Effector memory CD8-positive, alpha-beta T cell (primary cell): ENCODE measurements at regions not wholly inside any gene's neighbourhood (a gene's known extent, or its start where the extent isn't known, plus 50 kb on each side); places are given as distances from the start of the nearest gene placed in this dataset.

Experiments used
- ATAC-seq: fragments of 150-1000 bp; cut with Tn5 transposase; replicated peaks from 2 replicates; pipeline ENCODE4 v1.10.0; 2021; ENCODE audit warnings: mild to moderate bottlenecking, moderate library complexity
- DNase-seq, 3 experiments: peaks; one replicate each; pipeline ENCODE4 v3.0.0; 2021
- H3K27ac Mint-ChIP-seq, 2 donors: one replicate each; pipeline ENCODE4 v1.8.0; 2022; ENCODE audit warnings: mild to moderate bottlenecking in 2 of 2, mixed read lengths in 2 of 2, moderate library complexity in 2 of 2
- H3K27me3 Mint-ChIP-seq, 2 donors: one replicate each; pipeline ENCODE4 v1.8.0; 2022; ENCODE audit warnings: mixed read lengths in 2 of 2
- H3K36me3 Mint-ChIP-seq: one replicate; pipeline ENCODE4 v1.8.0; 2022; ENCODE audit warnings: mild to moderate bottlenecking, moderate library complexity, mixed read lengths; ENCODE audit not compliant: insufficient read depth
- H3K4me1 Mint-ChIP-seq, 2 donors: one replicate each; pipeline ENCODE4 v1.8.0; 2022; ENCODE audit warnings: low read depth in 2 of 2, mixed read lengths in 2 of 2
- H3K4me3 Mint-ChIP-seq, 2 donors: one replicate each; pipeline ENCODE4 v1.8.0; 2022; ENCODE audit warnings: mild to moderate bottlenecking in 2 of 2, mixed read lengths in 2 of 2, moderate library complexity in 2 of 2
- H3K9me3 Mint-ChIP-seq, 2 donors: one replicate each; pipeline ENCODE4 v1.8.0; 2022; ENCODE audit warnings: mixed read lengths in 2 of 2

- peaks cover 4% of the 10 kb centered on the region for H3K36me3 Mint-ChIP-seq
- DNase-seq (no peak), ATAC-seq (no peak)
- H3K4me3 Mint-ChIP-seq: no peak overlapping the region
- no peaks in the 10 kb centered on the region for H3K27me3 Mint-ChIP-seq
- H3K4me1 Mint-ChIP-seq: peaks cover 8 to 35% of the 10 kb centered on the region in 2 donors
- H3K27ac Mint-ChIP-seq: peak overlapping the region in 1 of 2 donors; percentile 81
- peaks cover 1 to 8% of the 10 kb centered on the region in 2 donors for H3K9me3 Mint-ChIP-seq
Observed at GRCh38 chr2:181241797-181242196, 215.4 kb upstream of the ITGA4 start.

- no peaks in the 10 kb centered on the region for H3K27me3 Mint-ChIP-seq
- peaks cover 4% of the 10 kb centered on the region for H3K36me3 Mint-ChIP-seq
- peaks cover under 1 to 3% of the 10 kb centered on the region in 2 donors for H3K9me3 Mint-ChIP-seq
- H3K4me3 Mint-ChIP-seq: no peak overlapping the region
- peak overlapping the region in 1 of 2 donors; percentile 81 for H3K27ac Mint-ChIP-seq
- no peak for DNase-seq
- peaks cover 4 to 33% of the 10 kb centered on the region in 2 donors for H3K4me1 Mint-ChIP-seq
- ATAC-seq: no peak
Observed at GRCh38 chr2:181242262-181242661, 214.9 kb upstream of the ITGA4 start.

- H3K27me3 Mint-ChIP-seq: no peaks in the 10 kb centered on the region
- no peaks in the 10 kb centered on the region for H3K9me3 Mint-ChIP-seq
- H3K36me3 Mint-ChIP-seq: peaks cover 4% of the 10 kb centered on the region
Observed at GRCh38 chr2:181243319-181243718, 213.9 kb upstream of the ITGA4 start.

GRCh38 chr2:181250691-181251090 is 206.5 kb upstream of the ITGA4 start:
- H3K36me3 Mint-ChIP-seq: no peaks in the 10 kb centered on the region
- H3K4me1 Mint-ChIP-seq: peaks cover 12 to 31% of the 10 kb centered on the region in 2 donors
- H3K4me3 Mint-ChIP-seq: no peak overlapping the region
- peaks cover 0 to 2% of the 10 kb centered on the region in 2 donors for H3K9me3 Mint-ChIP-seq
- ATAC-seq: no peak
- H3K27ac Mint-ChIP-seq: peak overlapping the region in 1 of 2 donors; percentile 57
- no peaks in the 10 kb centered on the region for H3K27me3 Mint-ChIP-seq
- no peak for DNase-seq

More at GRCh38 chr2:181243319-181243718, 213.9 kb upstream of the ITGA4 start:
- peaks cover 3 to 38% of the 10 kb centered on the region in 2 donors for H3K4me1 Mint-ChIP-seq
- H3K4me3 Mint-ChIP-seq: no peak overlapping the region
- H3K27ac Mint-ChIP-seq: no peak overlapping the region
- ATAC-seq (no peak), DNase-seq (no peak)

GRCh38 chr2:181252262-181253148 is 204.7 kb upstream of the ITGA4 start:
- Mint-ChIP-seq H3K4me3 (no peak overlapping the region), H3K27ac (peak overlapping the region; percentile 46 to 66), H3K4me1 (peaks cover 12 to 26% of the 10 kb centered on the region in 2 donors), H3K27me3 (no peaks in the 10 kb centered on the region), H3K9me3 (peaks cover 0 to 2% of the 10 kb centered on the region in 2 donors), H3K36me3 (no peaks in the 10 kb centered on the region)
- ATAC-seq (no peak), DNase-seq (no peak)

GRCh38 chr2:181253438-181253837 is 203.7 kb upstream of the ITGA4 start:
- DNase-seq (no peak), ATAC-seq (peak; percentile 80)
- Mint-ChIP-seq H3K27ac (peak overlapping the region; percentile 16 to 46), H3K27me3 (no peaks in the 10 kb centered on the region), H3K36me3 (no peaks in the 10 kb centered on the region), H3K4me1 (peaks cover 13 to 22% of the 10 kb centered on the region in 2 donors), H3K4me3 (no peak overlapping the region), H3K9me3 (peaks cover 0 to 2% of the 10 kb centered on the region in 2 donors)

GRCh38 chr2:181255651-181256050 is 201.5 kb upstream of the ITGA4 start:
- H3K4me1 Mint-ChIP-seq: peaks cover 13 to 22% of the 10 kb centered on the region in 2 donors
- no peaks in the 10 kb centered on the region for H3K36me3 Mint-ChIP-seq
- no peaks in the 10 kb centered on the region for H3K27me3 Mint-ChIP-seq

GRCh38 chr2:181258720-181259119 is 198.5 kb upstream of the ITGA4 start:
- peaks cover 3% of the 10 kb centered on the region for H3K36me3 Mint-ChIP-seq
- ATAC-seq (no peak), DNase-seq (no peak)
- peaks cover 6 to 12% of the 10 kb centered on the region in 2 donors for H3K4me1 Mint-ChIP-seq
- no peaks in the 10 kb centered on the region for H3K27me3 Mint-ChIP-seq
- no peaks in the 10 kb centered on the region for H3K9me3 Mint-ChIP-seq
- no peak overlapping the region for H3K27ac Mint-ChIP-seq
- H3K4me3 Mint-ChIP-seq: no peak overlapping the region

More at GRCh38 chr2:181255651-181256050, 201.5 kb upstream of the ITGA4 start:
- Mint-ChIP-seq H3K4me3 (no peak overlapping the region), H3K9me3 (peaks cover 0 to 2% of the 10 kb centered on the region in 2 donors), H3K27ac (no peak overlapping the region)
- ATAC-seq: no peak
- no peak for DNase-seq

- ATAC-seq: no peak
Observed at GRCh38 chr2:181262782-181263181, 194.4 kb upstream of the ITGA4 start.

GRCh38 chr2:181264001-181264400 is 193.2 kb upstream of the ITGA4 start:
- Mint-ChIP-seq H3K27ac (no peak overlapping the region), H3K27me3 (no peaks in the 10 kb centered on the region), H3K4me3 (no peak overlapping the region), H3K36me3 (peaks cover 7% of the 10 kb centered on the region), H3K4me1 (peaks cover 13 to 33% of the 10 kb centered on the region in 2 donors), H3K9me3 (no peaks in the 10 kb centered on the region)
- no peak for ATAC-seq
- DNase-seq: no peak

More at GRCh38 chr2:181262782-181263181, 194.4 kb upstream of the ITGA4 start:
- Mint-ChIP-seq H3K4me1 (peaks cover 9 to 25% of the 10 kb centered on the region in 2 donors), H3K9me3 (no peaks in the 10 kb centered on the region), H3K27ac (no peak overlapping the region), H3K4me3 (no peak overlapping the region), H3K27me3 (no peaks in the 10 kb centered on the region), H3K36me3 (peaks cover 7% of the 10 kb centered on the region)
- DNase-seq: no peak

GRCh38 chr2:181264441-181264840 is 192.7 kb upstream of the ITGA4 start:
- Mint-ChIP-seq H3K4me1 (peaks cover 13 to 36% of the 10 kb centered on the region in 2 donors), H3K27me3 (no peaks in the 10 kb centered on the region), H3K4me3 (no peak overlapping the region), H3K36me3 (peaks cover 7% of the 10 kb centered on the region), H3K27ac (no peak overlapping the region), H3K9me3 (peaks cover 0 to 2% of the 10 kb centered on the region in 2 donors)
- ATAC-seq (no peak), DNase-seq (no peak)

GRCh38 chr2:181266614-181267013 is 190.6 kb upstream of the ITGA4 start:
- Mint-ChIP-seq H3K4me1 (peaks cover 14 to 47% of the 10 kb centered on the region in 2 donors), H3K27ac (no peak overlapping the region), H3K4me3 (no peak overlapping the region), H3K27me3 (no peaks in the 10 kb centered on the region), H3K36me3 (peaks cover 9% of the 10 kb centered on the region), H3K9me3 (peaks cover 0 to 2% of the 10 kb centered on the region in 2 donors)
- ATAC-seq (no peak), DNase-seq (no peak)

GRCh38 chr2:181268174-181268867 is 188.9 kb upstream of the ITGA4 start:
- Mint-ChIP-seq H3K4me1 (peaks cover 12 to 35% of the 10 kb centered on the region in 2 donors), H3K36me3 (peaks cover 9% of the 10 kb centered on the region)

More at GRCh38 chr2:181268174-181268867, 188.9 kb upstream of the ITGA4 start:
- DNase-seq (no peak), ATAC-seq (no peak)
- Mint-ChIP-seq H3K4me3 (no peak overlapping the region), H3K27me3 (no peaks in the 10 kb centered on the region), H3K9me3 (peaks cover 0 to 2% of the 10 kb centered on the region in 2 donors), H3K27ac (no peak overlapping the region)
